ENCODE measurements at regions not wholly inside any gene's neighbourhood (a gene's known extent, or its start where the extent isn't known, plus 50 kb on each side); places are given as distances from the start of the nearest gene placed in this dataset.

- no TSS peak for BruUV-seq (replicated peaks)
- Histone ChIP-seq H3K4me3 (ENCODE audit: low read depth in 2 of 2, low read length in 2 of 2) (no peak overlapping the region), H3K4me1 (ENCODE audit: control insufficient read depth, insufficient read depth, low read length) (no peaks in the 10 kb centered on the region), H3K27ac (ENCODE audit: low read length) (no peak overlapping the region), H3K27me3 (ENCODE audit: control insufficient read depth, insufficient read depth, low read length) (no peaks in the 10 kb centered on the region), H3K9me3 (ENCODE audit: control insufficient read depth, insufficient read depth, low read depth, low read length) (no peaks in the 10 kb centered on the region), H3K36me3 (ENCODE audit: control insufficient read depth, insufficient read depth, low read length) (no peaks in the 10 kb centered on the region)
- POLR2A ChIA-PET, result no interaction called here
- CTCF ChIA-PET, result no interaction called here
- TF ChIP-seq CTCF (IDR thresholded peaks at IDR 0.05), result no peak
- TF ChIP-seq SIN3A (IDR thresholded peaks at IDR 0.05; ENCODE audit: borderline replicate concordance, insufficient read depth, low read depth, low read length), result no peak
- no peak for TF ChIP-seq POLR2AphosphoS5 (IDR thresholded peaks at IDR 0.05; ENCODE audit: low read depth, low read length)
- TF ChIP-seq REST (IDR thresholded peaks at IDR 0.05; ENCODE audit: insufficient read depth in 1 of 2, low read depth in 2 of 2, low read length in 1 of 2), result no peak
- no peak for TF ChIP-seq TCF7L2 (IDR thresholded peaks at IDR 0.05; ENCODE audit: low read depth, low read length)
- in situ Hi-C loops (cut with HindIII; ENCODE audit: low pct_unique_long_range_greater_than_20kb, low sequenced_read_pairs), result no loop called here
- DNase-seq (ENCODE audit: low read depth, low spot score) (no peak), ATAC-seq (no peak)
- intact Hi-C loops (cut with micrococcal nuclease; ENCODE audit: unreplicated experiment), result no loop called here
Observed at GRCh38 chr2:17106418-17106817, 411.8 kb downstream of the RAD51AP2 start.

DNA sequence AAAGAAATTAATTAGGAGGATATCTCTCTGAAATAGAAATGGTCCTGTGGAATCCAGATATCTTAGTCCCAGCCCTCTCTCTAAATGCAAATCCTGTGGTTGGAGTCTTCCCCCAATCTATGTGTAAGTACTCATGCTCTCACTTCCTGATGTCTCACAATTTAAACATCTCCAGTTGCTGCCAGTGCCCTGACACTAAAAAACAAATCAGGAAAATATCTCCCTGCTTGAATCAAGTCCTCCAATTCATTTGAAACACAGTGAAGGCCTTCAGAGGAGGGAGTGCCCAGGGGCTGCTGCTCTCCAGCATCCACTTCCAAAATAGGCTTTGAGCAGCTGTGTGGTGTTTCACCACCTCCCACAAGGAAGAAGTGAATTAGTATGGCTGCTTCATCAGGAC is 413.8 kb downstream of the RAD51AP2 start:
- in situ Hi-C loops (cut with HindIII; ENCODE audit: low pct_unique_long_range_greater_than_20kb, low sequenced_read_pairs), result no loop called here
- Histone ChIP-seq H3K27ac (ENCODE audit: low read length) (no peak overlapping the region), H3K4me3 (ENCODE audit: low read depth in 2 of 2, low read length in 2 of 2) (no peak overlapping the region), H3K36me3 (ENCODE audit: control insufficient read depth, insufficient read depth, low read length) (no peaks in the 10 kb centered on the region), H3K27me3 (ENCODE audit: control insufficient read depth, insufficient read depth, low read length) (no peaks in the 10 kb centered on the region), H3K4me1 (ENCODE audit: control insufficient read depth, insufficient read depth, low read length) (no peaks in the 10 kb centered on the region), H3K9me3 (ENCODE audit: control insufficient read depth, insufficient read depth, low read depth, low read length) (no peaks in the 10 kb centered on the region)
- ChIA-PET CTCF (no interaction called here), POLR2A (no interaction called here)
- no TSS peak for BruUV-seq (replicated peaks)
- no peak for DNase-seq (ENCODE audit: low read depth, low spot score)
- intact Hi-C loops (cut with micrococcal nuclease; ENCODE audit: unreplicated experiment), result no loop called here
- ATAC-seq, result no peak
- no peak for TF ChIP-seq SIN3A (IDR thresholded peaks at IDR 0.05; ENCODE audit: borderline replicate concordance, insufficient read depth, low read depth, low read length)
- no peak for TF ChIP-seq TCF7L2 (IDR thresholded peaks at IDR 0.05; ENCODE audit: low read depth, low read length)
- TF ChIP-seq REST (IDR thresholded peaks at IDR 0.05; ENCODE audit: insufficient read depth in 1 of 2, low read depth in 2 of 2, low read length in 1 of 2), result no peak
- no peak for TF ChIP-seq CTCF (IDR thresholded peaks at IDR 0.05)
- TF ChIP-seq POLR2AphosphoS5 (IDR thresholded peaks at IDR 0.05; ENCODE audit: low read depth, low read length), result no peak

Data from Panc1 (cell line).